C4-2B (cell line): ENCODE measurements at regions not wholly inside any gene's neighbourhood (a gene's known extent, or its start where the extent isn't known, plus 50 kb on each side); places are given as distances from the start of the nearest gene placed in this dataset.
"Not testable (repeated sequence)": the region's sequence is repeated elsewhere in the genome, so short reads cannot be mapped to it uniquely, and the experiment has no call there.

Experiments used
- H3K27ac ChIP-seq: fragments of 450-650 bp; 2 replicates; pipeline ENCODE4 v1.5.1; 2017
- ZFX ChIP-seq: fragments of 450-650 bp; IDR thresholded peaks from 2 replicates; pipeline ENCODE4 v1.6.1; 2017
- TF ChIP-seq, protein P1 (sequence below): fragments of 450-650 bp; conservative IDR thresholded peaks from 2 replicates; pipeline ENCODE4 v1.5.1; 2017; ENCODE audit warnings: mild to moderate bottlenecking

DNA sequence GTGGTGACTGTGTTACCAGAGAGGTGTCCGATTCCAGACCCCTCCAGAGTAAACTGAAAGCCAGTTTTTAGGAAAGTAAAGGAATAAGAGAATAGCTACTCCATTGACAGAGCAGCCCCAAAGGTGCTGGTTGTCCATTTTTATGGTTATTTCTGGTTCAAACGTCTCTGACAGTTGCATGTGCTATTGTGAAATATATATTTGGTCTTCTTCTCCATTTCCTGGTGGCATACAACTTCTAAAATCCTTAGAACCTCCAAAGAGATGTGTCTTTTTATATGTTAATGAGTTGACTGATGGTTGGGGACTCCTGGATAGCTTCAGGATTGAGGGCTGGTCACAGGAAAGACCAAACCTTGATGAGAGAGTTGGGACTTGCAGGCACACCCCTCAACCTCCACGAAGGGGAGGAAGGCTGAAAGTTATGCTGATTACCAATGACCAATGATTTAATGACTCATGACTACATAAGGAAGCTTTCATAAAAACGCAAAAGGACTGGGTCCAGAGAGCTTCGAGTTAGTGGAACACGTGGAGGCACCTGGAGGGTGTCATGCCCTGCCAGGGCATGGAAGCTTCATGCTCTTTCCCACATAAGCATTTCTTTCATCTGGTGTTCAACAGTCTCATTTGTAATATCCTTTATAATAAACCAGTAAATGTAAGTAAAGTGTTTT lies 100.7 kb downstream of the SLC16A1 start:
- no peak overlapping the region for H3K27ac ChIP-seq
- TF ChIP-seq, protein P1, sequence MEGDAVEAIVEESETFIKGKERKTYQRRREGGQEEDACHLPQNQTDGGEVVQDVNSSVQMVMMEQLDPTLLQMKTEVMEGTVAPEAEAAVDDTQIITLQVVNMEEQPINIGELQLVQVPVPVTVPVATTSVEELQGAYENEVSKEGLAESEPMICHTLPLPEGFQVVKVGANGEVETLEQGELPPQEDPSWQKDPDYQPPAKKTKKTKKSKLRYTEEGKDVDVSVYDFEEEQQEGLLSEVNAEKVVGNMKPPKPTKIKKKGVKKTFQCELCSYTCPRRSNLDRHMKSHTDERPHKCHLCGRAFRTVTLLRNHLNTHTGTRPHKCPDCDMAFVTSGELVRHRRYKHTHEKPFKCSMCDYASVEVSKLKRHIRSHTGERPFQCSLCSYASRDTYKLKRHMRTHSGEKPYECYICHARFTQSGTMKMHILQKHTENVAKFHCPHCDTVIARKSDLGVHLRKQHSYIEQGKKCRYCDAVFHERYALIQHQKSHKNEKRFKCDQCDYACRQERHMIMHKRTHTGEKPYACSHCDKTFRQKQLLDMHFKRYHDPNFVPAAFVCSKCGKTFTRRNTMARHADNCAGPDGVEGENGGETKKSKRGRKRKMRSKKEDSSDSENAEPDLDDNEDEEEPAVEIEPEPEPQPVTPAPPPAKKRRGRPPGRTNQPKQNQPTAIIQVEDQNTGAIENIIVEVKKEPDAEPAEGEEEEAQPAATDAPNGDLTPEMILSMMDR: no peak
- TF ChIP-seq ZFX: no peak

DNA sequence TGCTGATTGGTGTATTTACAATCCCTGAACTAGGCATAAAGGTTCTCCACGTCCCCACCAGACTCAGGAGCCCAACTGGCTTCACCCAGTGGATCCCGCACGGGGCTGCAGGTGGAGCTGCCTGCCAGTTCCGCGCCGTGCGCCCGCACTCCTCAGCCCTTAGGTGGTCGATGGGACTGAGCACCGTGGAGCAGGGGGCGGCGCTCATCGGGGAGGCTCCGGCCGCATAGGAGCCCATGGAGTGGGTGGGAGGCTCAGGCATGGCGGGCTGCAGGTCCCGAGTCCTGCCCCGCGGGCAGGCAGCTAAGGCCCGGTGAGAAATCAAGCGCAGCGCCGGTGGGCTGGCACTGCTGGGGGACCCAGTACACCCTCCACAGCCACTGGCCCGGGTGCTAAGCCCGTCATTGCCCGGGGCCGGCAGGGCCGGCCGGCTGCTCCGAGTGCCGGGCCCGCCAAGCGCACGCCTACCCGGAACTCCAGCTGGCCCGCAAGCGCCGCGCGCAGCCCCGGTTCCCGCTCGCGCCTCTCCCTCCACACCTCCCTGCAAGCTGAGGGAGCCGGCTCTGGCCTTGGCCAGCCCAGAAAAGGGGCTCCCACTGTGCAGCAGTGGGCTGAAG lies 101.5 kb downstream of the SLC16A1 start:
- not testable (repeated sequence) for H3K27ac ChIP-seq

DNA sequence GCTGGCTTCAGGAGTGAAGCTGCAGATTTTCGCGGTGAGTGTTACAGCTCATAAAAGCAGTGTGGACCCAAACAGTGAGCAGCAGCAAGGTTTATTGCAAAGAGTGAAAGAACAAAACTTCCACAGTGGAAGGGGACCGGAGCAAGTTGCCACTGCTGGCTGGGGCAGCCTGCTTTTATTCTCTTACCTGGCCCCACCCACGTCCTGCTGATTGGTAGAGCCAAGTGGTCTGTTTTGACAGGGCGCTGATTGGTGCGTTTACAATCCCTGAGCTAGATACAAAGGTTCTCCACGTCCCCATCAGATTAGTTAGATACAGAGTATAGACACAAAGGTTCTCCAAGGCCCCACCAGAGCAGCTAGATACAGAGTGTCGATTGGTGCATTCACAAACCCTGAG lies 102.1 kb downstream of the SLC16A1 start:
- not testable (repeated sequence) for H3K27ac ChIP-seq

DNA sequence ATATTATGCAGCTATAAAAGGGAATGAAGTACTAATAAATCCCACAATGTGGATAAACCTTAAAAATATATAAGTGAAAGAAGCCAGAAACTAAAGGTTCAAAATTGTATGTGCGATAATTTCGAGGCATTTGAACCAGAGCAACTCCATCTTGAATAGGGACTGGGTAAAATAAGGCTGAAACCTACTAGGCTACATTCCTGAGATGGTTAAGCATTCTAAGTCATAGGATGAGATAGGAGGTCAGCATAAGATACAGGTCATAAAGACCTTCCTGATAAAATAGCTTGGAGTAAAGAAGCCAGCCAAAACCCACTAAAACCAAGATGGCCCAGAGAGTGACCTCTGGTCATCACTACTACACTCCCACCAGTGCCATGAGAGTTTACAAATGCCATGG lies 103.1 kb downstream of the SLC16A1 start:
- no peak overlapping the region for H3K27ac ChIP-seq
- TF ChIP-seq ZFX: no peak

DNA sequence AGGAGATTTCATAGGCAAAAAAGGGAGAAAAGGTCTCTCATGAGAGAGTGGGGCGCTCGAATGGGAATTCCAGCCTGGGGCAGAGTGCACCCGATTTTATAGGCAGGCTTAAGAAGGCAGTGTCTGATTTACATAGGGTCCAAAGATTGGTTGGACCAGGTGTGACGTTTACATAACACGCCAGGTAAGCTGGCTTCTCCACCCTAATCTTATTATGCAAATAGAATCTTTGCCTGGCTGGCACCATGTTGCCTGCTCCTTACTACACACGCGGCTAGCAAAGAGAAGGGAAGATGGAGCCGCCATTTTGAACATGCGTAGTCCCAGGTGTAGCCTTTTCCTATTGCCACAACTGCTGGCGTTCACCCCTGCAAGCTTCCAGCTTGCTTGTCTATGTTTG lies 103.7 kb downstream of the SLC16A1 start:
- H3K27ac ChIP-seq: no peak overlapping the region
- TF ChIP-seq, protein P1: no peak
- no peak for TF ChIP-seq ZFX

DNA sequence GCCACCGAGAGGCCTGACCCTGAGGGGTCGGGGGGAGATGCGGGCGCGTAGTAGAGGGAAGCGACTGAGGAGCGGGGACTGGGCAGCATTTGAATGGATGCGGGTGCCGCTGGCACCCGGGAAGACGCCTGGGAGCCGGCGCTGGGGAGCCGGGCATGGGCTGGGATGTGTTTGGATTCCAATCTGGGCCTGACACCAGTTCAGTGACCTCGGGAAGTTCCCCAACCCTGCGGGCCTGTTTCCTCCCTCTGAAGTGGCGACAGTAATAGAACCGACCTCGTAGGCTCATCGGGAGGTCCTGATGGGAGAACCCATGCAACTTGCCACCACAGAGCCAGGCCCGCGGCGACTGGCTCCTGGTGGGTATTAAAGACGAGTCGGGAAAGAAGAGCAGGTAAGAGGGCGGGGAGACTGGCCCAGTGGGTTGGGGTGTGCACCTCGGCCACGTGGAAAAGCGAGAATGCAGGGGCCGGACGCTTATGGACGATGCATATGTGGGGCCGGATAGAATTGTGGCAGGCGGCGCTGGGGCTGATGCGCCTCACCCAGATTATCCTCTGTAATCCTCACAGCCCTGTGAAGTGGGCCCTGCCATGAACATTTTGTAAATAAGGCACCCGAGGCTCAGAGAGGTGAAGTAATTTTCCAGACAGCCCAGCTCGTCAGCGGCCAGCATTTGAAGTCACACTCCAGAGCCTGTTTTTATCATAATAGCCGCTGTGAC lies 105.8 kb downstream of the SLC16A1 start:
- TF ChIP-seq, protein P1: no peak
- no peak for TF ChIP-seq ZFX
- no peak overlapping the region for H3K27ac ChIP-seq

DNA sequence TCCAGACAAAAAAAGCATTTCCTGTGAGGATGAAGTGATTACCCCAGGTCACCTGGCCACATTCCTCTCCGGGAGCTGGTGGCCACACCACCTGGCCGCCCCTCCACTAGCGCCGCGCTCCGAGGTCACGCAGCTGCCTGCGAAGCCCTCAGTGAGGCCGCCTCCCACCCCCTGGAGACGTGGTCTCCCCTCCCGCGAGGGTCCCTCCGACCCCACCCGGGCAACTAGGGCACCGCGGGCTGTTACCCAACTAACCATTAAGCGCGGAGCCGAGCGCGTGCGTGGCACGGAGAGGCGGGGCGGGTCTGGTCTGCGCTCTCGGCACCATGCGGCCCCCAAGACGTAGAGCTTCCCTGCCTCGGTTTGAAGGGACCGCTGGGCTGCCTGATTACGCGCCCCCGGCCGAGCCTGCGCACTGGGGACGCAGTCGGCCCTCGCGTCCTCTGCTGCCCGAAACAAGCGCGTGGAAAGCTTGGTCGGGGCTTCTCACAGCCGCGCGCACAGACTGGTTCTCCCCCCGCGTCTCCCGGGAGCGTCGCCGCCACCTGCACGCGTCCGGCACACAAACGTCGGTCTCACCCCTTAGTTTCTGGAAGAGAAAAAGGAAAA lies 106.5 kb downstream of the SLC16A1 start:
- no peak for TF ChIP-seq ZFX
- TF ChIP-seq, protein P1: no peak
- no peak overlapping the region for H3K27ac ChIP-seq

DNA sequence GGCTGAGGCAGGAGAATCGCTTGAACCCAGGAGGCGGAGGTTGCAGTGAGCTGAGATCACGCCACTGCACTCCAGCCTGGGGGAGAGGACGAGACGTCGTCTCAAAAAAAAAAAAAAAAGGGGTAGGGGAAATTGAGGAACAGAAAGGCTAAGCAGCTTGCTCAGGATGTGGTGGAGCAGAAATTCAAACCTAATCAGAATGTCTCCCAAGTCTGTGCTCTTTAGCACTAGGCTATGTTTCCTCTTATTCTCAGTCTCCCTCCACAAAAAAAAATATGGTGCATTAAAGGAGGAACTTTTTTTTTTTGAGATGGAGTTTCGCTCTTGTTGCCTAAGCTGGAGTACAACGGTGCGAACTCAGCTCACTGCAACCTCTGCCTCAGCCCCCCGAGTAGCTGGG lies 114.2 kb downstream of the SLC16A1 start:
- TF ChIP-seq, protein P1: no peak
- TF ChIP-seq ZFX: no peak
- H3K27ac ChIP-seq: no peak overlapping the region
